ENCODE measurements at regions not wholly inside any gene's neighbourhood (a gene's known extent, or its start where the extent isn't known, plus 50 kb on each side); places are given as distances from the start of the nearest gene placed in this dataset.
"Not testable (repeated sequence)": the region's sequence is repeated elsewhere in the genome, so short reads cannot be mapped to it uniquely, and the experiment has no call there.

GRCh38 chr14:106222731-106223130 lies 696.3 kb downstream of the TMEM121 start:
- no peak for TF ChIP-seq SUZ12 (IDR thresholded peaks at IDR 0.05; ENCODE audit: extremely low read depth, insufficient read depth, insufficient read length)
- TF ChIP-seq ZNF274 (IDR thresholded peaks at IDR 0.05; ENCODE audit: low read depth, low read length) = no peak
- no peak for TF ChIP-seq YY1 (IDR thresholded peaks at IDR 0.05; ENCODE audit: insufficient read depth, insufficient read length)
- Histone ChIP-seq H3K9ac (ENCODE audit: insufficient read length, low read depth) (no peak overlapping the region), H3K4me3 (ENCODE audit: insufficient read length, low read depth) (no peak overlapping the region), H3K4me1 (ENCODE audit: insufficient read depth, insufficient read length) (no peaks in the 10 kb centered on the region), H3K36me3 (ENCODE audit: insufficient read depth, insufficient read length, low read length) (no peaks in the 10 kb centered on the region), H3K9me3 (ENCODE audit: insufficient read depth, low read length) (no peaks in the 10 kb centered on the region), H3K27me3 (ENCODE audit: insufficient read depth, insufficient read length) (peaks cover 67% of the 10 kb centered on the region)
- no peak for DNase-seq (ENCODE audit: low read depth, low spot score)

GRCh38 chr14:106227793-106228192 lies 701.4 kb downstream of the TMEM121 start:
- TF ChIP-seq YY1 (IDR thresholded peaks at IDR 0.05; ENCODE audit: insufficient read depth, insufficient read length) (no peak), ZNF274 (IDR thresholded peaks at IDR 0.05; ENCODE audit: low read depth, low read length) (no peak), SUZ12 (IDR thresholded peaks at IDR 0.05; ENCODE audit: extremely low read depth, insufficient read depth, insufficient read length) (no peak)
- Histone ChIP-seq H3K9ac (ENCODE audit: insufficient read length, low read depth) (no peak overlapping the region), H3K4me1 (ENCODE audit: insufficient read depth, insufficient read length) (no peaks in the 10 kb centered on the region), H3K27me3 (ENCODE audit: insufficient read depth, insufficient read length) (peaks cover 52% of the 10 kb centered on the region), H3K9me3 (ENCODE audit: insufficient read depth, low read length) (no peaks in the 10 kb centered on the region), H3K36me3 (ENCODE audit: insufficient read depth, insufficient read length, low read length) (no peaks in the 10 kb centered on the region), H3K4me3 (ENCODE audit: insufficient read length, low read depth) (no peak overlapping the region)
- no peak for DNase-seq (ENCODE audit: low read depth, low spot score)

DNA sequence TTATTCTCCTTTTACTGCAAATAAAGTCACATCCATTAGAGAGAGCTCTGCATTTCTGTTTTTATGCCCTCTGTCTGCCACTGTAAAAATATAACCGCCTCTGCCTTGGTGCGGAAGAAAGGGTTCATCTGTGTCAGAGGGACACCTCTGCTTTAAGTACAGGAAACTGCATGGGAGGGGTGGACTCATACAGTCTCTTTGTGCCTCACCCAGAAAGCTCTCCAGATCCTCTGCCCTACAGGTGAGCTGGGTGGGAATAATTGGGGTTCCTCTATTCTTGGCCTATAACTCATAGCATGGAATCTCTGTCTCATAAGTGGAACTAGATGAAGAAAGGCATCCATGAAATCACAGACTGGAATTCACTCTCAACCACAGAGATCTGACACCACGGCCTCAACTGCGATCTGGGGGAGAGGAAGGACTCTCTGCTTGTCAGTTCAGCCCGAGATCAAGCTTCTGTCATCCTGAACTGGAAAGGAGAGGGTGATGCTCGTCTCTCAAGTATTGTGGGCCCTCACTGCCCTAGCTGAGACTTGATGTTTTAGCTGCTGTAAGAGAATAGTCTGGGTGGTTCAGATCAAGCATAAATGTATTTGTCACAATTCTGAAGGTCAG lies 702.3 kb downstream of the TMEM121 start:
- Histone ChIP-seq H3K4me3 (ENCODE audit: insufficient read length, low read depth) (no peak overlapping the region), H3K4me1 (ENCODE audit: insufficient read depth, insufficient read length) (no peaks in the 10 kb centered on the region), H3K36me3 (ENCODE audit: insufficient read depth, insufficient read length, low read length) (no peaks in the 10 kb centered on the region), H3K9me3 (ENCODE audit: insufficient read depth, low read length) (no peaks in the 10 kb centered on the region), H3K27me3 (ENCODE audit: insufficient read depth, insufficient read length) (peaks cover 49% of the 10 kb centered on the region), H3K9ac (ENCODE audit: insufficient read length, low read depth) (no peak overlapping the region)
- no peak for DNase-seq (ENCODE audit: low read depth, low spot score)
- TF ChIP-seq ZNF274 (IDR thresholded peaks at IDR 0.05; ENCODE audit: low read depth, low read length) = no peak

DNA sequence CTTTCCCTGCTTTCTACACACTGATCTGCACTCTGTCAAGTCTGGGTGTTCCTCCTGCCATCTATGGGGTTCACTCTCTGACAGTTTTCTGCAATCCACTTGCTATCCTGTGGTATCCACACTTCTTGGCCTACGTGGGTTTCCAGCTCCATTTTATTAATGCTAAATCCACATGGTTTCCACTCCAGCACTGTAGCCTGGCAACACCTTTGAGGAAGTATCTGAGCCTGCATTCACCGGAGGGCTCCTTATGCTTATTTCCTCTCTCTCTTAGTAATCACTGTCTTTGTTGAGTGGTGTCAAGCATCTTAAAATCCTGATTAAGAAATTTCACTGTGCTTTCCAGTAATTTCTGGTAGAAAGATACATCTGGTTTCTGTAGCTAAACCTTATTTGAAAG lies 703.7 kb downstream of the TMEM121 start:
- Histone ChIP-seq H3K36me3 (ENCODE audit: insufficient read depth, insufficient read length, low read length) (no peaks in the 10 kb centered on the region), H3K4me1 (ENCODE audit: insufficient read depth, insufficient read length) (no peaks in the 10 kb centered on the region), H3K9ac (ENCODE audit: insufficient read length, low read depth) (no peak overlapping the region), H3K27me3 (ENCODE audit: insufficient read depth, insufficient read length) (peaks cover 41% of the 10 kb centered on the region), H3K4me3 (ENCODE audit: insufficient read length, low read depth) (no peak overlapping the region), H3K9me3 (ENCODE audit: insufficient read depth, low read length) (no peaks in the 10 kb centered on the region)
- no peak for DNase-seq (ENCODE audit: low read depth, low spot score)
- TF ChIP-seq YY1 (IDR thresholded peaks at IDR 0.05; ENCODE audit: insufficient read depth, insufficient read length) (no peak), ZNF274 (IDR thresholded peaks at IDR 0.05; ENCODE audit: low read depth, low read length) (no peak), SUZ12 (IDR thresholded peaks at IDR 0.05; ENCODE audit: extremely low read depth, insufficient read depth, insufficient read length) (no peak)

DNA sequence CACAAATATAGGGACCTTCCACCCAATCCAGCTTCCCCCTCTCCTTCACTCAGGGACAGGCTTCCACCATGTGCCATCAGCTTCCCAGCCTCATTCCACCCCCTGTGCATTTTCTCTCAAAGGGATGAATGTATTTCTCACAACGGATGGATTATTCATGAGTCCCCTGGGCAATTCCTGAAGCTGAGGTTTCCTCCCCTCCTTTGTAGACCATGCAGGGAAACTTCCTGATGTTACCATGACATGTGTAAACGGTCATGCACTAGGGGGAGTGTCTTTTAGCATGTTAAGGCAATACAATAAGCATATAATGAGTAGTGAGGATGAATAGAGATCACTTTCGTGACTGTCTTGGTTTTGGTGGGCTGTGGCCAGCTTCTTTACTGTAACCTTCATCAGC lies 706.8 kb downstream of the TMEM121 start:
- not testable (repeated sequence) for H3K4me1 ChIP-seq (ENCODE audit: insufficient read depth, insufficient read length); DNase-seq (ENCODE audit: low read depth, low spot score); H3K36me3 ChIP-seq (ENCODE audit: insufficient read depth, insufficient read length, low read length); H3K9ac ChIP-seq (ENCODE audit: insufficient read length, low read depth); H3K9me3 ChIP-seq (ENCODE audit: insufficient read depth, low read length); H3K4me3 ChIP-seq (ENCODE audit: insufficient read length, low read depth)
- peaks cover 39% of the 10 kb centered on the region for H3K27me3 ChIP-seq (ENCODE audit: insufficient read depth, insufficient read length)

DNA sequence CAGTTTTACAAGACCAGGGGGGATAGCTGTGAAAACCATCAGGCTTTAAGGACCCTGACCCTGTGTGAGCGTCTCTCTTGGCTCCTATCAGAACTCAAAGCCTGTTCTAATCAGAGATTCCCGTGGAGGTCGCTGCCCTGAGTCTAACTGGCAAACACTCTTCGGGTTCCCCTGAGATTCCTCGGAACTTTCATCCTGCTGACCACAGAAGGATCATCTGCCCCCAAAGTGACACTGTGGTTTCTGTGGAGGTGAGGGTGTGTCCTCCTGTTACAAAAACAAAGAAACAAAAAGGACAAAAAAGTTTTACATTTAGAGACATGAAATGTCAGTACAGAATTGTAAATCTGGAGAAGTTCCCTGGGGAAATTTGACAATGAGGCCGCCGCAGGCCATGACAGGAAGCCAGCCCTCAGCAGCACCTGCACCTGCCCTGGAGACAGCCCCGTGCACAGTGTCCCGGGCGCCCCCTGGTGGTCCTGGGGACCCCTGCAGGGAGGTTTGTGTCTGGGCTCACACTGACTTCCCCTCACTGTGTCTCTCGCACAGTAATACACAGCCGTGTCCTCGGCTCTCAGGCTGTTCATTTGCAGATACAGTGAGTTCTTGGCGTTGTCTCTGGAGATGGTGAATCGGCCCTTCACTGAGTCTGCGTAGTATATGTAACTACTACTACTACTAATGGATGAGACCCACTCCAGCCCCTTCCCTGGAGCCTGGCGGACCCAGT lies 708.3 kb downstream of the TMEM121 start:
- H3K4me1 ChIP-seq (ENCODE audit: insufficient read depth, insufficient read length); DNase-seq (ENCODE audit: low read depth, low spot score); H3K36me3 ChIP-seq (ENCODE audit: insufficient read depth, insufficient read length, low read length); H3K9me3 ChIP-seq (ENCODE audit: insufficient read depth, low read length); H3K9ac ChIP-seq (ENCODE audit: insufficient read length, low read depth); H3K4me3 ChIP-seq (ENCODE audit: insufficient read length, low read depth): not testable (repeated sequence)
- H3K27me3 ChIP-seq (ENCODE audit: insufficient read depth, insufficient read length) = peaks cover 38% of the 10 kb centered on the region

- no peak overlapping the region for H3K4me3 ChIP-seq (ENCODE audit: insufficient read length, low read depth)
- DNase-seq (ENCODE audit: low read depth, low spot score) = no peak
- H3K9ac ChIP-seq (ENCODE audit: insufficient read length, low read depth) = no peak overlapping the region
Measured at GRCh38 chr14:106235356-106236159, 709.2 kb downstream of the TMEM121 start.

More at GRCh38 chr14:106235356-106236159, 709.2 kb downstream of the TMEM121 start:
- Histone ChIP-seq H3K4me1 (ENCODE audit: insufficient read depth, insufficient read length) (no peaks in the 10 kb centered on the region), H3K9me3 (ENCODE audit: insufficient read depth, low read length) (no peaks in the 10 kb centered on the region), H3K36me3 (ENCODE audit: insufficient read depth, insufficient read length, low read length) (no peaks in the 10 kb centered on the region), H3K27me3 (ENCODE audit: insufficient read depth, insufficient read length) (peaks cover 46% of the 10 kb centered on the region)
- TF ChIP-seq ZNF274 (IDR thresholded peaks at IDR 0.05; ENCODE audit: low read depth, low read length) (no peak), YY1 (IDR thresholded peaks at IDR 0.05; ENCODE audit: insufficient read depth, insufficient read length) (no peak), SUZ12 (IDR thresholded peaks at IDR 0.05; ENCODE audit: extremely low read depth, insufficient read depth, insufficient read length) (no peak)

Data from NT2/D1 (cell line).